ENCODE measurements at regions not wholly inside any gene's neighbourhood (a gene's known extent, or its start where the extent isn't known, plus 50 kb on each side); places are given as distances from the start of the nearest gene placed in this dataset.

DNA sequence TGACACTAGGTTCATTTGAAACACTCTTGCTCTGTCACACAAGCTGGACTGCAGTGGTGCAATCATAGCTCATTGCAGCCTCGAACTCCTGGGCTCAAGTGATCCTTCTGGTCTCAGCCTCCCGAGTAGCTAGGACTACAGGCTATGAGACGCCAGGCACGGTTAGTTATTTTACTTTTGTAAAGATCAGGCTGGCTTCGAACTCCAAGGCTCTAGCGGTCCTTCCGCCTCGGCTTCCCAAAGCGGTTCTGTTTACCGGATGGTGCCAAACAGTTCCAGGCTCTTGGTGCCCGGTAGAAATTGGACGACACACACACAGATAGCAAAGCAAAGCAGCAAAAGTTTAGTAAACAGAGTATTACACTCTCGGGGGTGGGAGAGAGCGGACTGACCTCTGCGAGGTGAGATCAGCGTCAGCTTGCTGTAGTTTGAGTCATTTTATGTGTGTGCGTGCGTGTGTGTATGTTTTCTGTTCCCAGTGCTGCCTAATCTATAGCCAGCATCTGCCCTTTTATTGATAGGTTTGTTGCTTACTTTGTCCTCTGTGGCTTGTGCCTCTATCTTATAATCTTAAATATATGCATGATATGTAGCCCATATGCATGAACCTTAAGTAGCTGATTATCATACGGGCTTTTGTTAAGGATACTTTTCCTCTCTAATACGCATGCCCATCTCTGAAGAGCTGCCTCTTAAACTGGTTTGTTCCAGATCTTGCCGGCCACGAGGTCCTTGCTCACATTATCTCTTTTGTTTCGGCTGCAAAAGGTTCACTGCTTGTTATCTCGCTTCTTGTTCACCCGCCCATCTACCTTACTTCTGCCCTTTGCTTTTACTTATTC lies 75.2 kb downstream of the OR2B2 start (continued):
- TF ChIP-seq SETDB1 (CRISPR knock-in tag; IDR thresholded peaks at IDR 0.05; ENCODE audit: borderline replicate concordance) (no peak), HDAC2 (CRISPR knock-in tag; IDR thresholded peaks at IDR 0.05) (peak; percentile 50; the same call in 1 of the 2 replicates), ZBTB20 (CRISPR knock-in tag; IDR thresholded peaks at IDR 0.05; ENCODE audit: borderline replicate concordance, low read depth) (no peak), ZNF781 (CRISPR knock-in tag; IDR thresholded peaks at IDR 0.05; ENCODE audit: borderline replicate concordance, not compliant biosample characterization) (no peak), ZNF260 (CRISPR knock-in tag; IDR thresholded peaks at IDR 0.05; ENCODE audit: borderline replicate concordance, low read depth) (no peak), ZNF841 (CRISPR knock-in tag; IDR thresholded peaks at IDR 0.05; ENCODE audit: borderline replicate concordance) (no peak), ZNF350 (CRISPR knock-in tag; IDR thresholded peaks at IDR 0.05; ENCODE audit: borderline replicate concordance, low read depth) (no peak), STAT5B (CRISPR knock-in tag; IDR thresholded peaks at IDR 0.05) (no peak), ZNF20 (CRISPR knock-in tag; IDR thresholded peaks at IDR 0.05) (no peak), HOMEZ (CRISPR knock-in tag; IDR thresholded peaks at IDR 0.05; ENCODE audit: low read depth) (no peak), GLI4 (CRISPR knock-in tag; IDR thresholded peaks at IDR 0.05; ENCODE audit: borderline replicate concordance) (0 out of 2 replicates have a peak, but pooled peaks have one; percentile 28), HHEX (CRISPR knock-in tag; IDR thresholded peaks at IDR 0.05) (no peak), MNT (IDR thresholded peaks at IDR 0.05) (peak; percentile 21; the same call in 1 of the 2 replicates)
- TF ChIP-seq, protein P1, sequence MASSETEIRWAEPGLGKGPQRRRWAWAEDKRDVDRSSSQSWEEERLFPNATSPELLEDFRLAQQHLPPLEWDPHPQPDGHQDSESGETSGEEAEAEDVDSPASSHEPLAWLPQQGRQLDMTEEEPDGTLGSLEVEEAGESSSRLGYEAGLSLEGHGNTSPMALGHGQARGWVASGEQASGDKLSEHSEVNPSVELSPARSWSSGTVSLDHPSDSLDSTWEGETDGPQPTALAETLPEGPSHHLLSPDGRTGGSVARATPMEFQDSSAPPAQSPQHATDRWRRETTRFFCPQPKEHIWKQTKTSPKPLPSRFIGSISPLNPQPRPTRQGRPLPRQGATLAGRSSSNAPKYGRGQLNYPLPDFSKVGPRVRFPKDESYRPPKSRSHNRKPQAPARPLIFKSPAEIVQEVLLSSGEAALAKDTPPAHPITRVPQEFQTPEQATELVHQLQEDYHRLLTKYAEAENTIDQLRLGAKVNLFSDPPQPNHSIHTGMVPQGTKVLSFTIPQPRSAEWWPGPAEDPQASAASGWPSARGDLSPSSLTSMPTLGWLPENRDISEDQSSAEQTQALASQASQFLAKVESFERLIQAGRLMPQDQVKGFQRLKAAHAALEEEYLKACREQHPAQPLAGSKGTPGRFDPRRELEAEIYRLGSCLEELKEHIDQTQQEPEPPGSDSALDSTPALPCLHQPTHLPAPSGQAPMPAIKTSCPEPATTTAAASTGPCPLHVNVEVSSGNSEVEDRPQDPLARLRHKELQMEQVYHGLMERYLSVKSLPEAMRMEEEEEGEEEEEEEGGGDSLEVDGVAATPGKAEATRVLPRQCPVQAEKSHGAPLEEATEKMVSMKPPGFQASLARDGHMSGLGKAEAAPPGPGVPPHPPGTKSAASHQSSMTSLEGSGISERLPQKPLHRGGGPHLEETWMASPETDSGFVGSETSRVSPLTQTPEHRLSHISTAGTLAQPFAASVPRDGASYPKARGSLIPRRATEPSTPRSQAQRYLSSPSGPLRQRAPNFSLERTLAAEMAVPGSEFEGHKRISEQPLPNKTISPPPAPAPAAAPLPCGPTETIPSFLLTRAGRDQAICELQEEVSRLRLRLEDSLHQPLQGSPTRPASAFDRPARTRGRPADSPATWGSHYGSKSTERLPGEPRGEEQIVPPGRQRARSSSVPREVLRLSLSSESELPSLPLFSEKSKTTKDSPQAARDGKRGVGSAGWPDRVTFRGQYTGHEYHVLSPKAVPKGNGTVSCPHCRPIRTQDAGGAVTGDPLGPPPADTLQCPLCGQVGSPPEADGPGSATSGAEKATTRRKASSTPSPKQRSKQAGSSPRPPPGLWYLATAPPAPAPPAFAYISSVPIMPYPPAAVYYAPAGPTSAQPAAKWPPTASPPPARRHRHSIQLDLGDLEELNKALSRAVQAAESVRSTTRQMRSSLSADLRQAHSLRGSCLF (CRISPR knock-in tag; IDR thresholded peaks at IDR 0.05; ENCODE audit: borderline replicate concordance), result no peak
- TF ChIP-seq, protein P2, sequence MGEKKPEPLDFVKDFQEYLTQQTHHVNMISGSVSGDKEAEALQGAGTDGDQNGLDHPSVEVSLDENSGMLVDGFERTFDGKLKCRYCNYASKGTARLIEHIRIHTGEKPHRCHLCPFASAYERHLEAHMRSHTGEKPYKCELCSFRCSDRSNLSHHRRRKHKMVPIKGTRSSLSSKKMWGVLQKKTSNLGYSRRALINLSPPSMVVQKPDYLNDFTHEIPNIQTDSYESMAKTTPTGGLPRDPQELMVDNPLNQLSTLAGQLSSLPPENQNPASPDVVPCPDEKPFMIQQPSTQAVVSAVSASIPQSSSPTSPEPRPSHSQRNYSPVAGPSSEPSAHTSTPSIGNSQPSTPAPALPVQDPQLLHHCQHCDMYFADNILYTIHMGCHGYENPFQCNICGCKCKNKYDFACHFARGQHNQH (CRISPR knock-in tag; IDR thresholded peaks at IDR 0.05), result peak; percentile 54; the same call in 1 of the 2 replicates

Data from HepG2 (cell line).